ENCODE measurements at regions not wholly inside any gene's neighbourhood (a gene's known extent, or its start where the extent isn't known, plus 50 kb on each side); places are given as distances from the start of the nearest gene placed in this dataset.
"Not testable (repeated sequence)": the region's sequence is repeated elsewhere in the genome, so short reads cannot be mapped to it uniquely, and the experiment has no call there.

GRCh38 chr7:50908628-50909290 is 126.1 kb upstream of the GRB10 start:
- DNase-seq (ENCODE audit: low read depth, low spot score) (no peak), ATAC-seq (no peak)
- in situ Hi-C loops (cut with HindIII; ENCODE audit: low pct_unique_long_range_greater_than_20kb, low sequenced_read_pairs) (no loop called here), intact Hi-C loops (cut with micrococcal nuclease; ENCODE audit: unreplicated experiment) (no loop called here)
- no peak overlapping the region for H3K4me3 ChIP-seq (ENCODE audit: low read depth in 2 of 2, low read length in 2 of 2)
- no peak overlapping the region for H3K27ac ChIP-seq (ENCODE audit: low read length)
- no peak for TF ChIP-seq SIN3A (IDR thresholded peaks at IDR 0.05; ENCODE audit: borderline replicate concordance, insufficient read depth, low read depth, low read length)
- TF ChIP-seq CTCF (IDR thresholded peaks at IDR 0.05) = no peak
- TF ChIP-seq TCF7L2 (IDR thresholded peaks at IDR 0.05; ENCODE audit: low read depth, low read length) = no peak
- no peak for TF ChIP-seq POLR2AphosphoS5 (IDR thresholded peaks at IDR 0.05; ENCODE audit: low read depth, low read length)
- TF ChIP-seq, protein P1, sequence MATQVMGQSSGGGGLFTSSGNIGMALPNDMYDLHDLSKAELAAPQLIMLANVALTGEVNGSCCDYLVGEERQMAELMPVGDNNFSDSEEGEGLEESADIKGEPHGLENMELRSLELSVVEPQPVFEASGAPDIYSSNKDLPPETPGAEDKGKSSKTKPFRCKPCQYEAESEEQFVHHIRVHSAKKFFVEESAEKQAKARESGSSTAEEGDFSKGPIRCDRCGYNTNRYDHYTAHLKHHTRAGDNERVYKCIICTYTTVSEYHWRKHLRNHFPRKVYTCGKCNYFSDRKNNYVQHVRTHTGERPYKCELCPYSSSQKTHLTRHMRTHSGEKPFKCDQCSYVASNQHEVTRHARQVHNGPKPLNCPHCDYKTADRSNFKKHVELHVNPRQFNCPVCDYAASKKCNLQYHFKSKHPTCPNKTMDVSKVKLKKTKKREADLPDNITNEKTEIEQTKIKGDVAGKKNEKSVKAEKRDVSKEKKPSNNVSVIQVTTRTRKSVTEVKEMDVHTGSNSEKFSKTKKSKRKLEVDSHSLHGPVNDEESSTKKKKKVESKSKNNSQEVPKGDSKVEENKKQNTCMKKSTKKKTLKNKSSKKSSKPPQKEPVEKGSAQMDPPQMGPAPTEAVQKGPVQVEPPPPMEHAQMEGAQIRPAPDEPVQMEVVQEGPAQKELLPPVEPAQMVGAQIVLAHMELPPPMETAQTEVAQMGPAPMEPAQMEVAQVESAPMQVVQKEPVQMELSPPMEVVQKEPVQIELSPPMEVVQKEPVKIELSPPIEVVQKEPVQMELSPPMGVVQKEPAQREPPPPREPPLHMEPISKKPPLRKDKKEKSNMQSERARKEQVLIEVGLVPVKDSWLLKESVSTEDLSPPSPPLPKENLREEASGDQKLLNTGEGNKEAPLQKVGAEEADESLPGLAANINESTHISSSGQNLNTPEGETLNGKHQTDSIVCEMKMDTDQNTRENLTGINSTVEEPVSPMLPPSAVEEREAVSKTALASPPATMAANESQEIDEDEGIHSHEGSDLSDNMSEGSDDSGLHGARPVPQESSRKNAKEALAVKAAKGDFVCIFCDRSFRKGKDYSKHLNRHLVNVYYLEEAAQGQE (IDR thresholded peaks at IDR 0.05; ENCODE audit: insufficient read depth in 1 of 2, low read depth in 2 of 2, low read length in 1 of 2) = no peak
- no peaks in the 10 kb centered on the region for H3K36me3 ChIP-seq (ENCODE audit: control insufficient read depth, insufficient read depth, low read length)
- ChIA-PET POLR2A (no interaction called here), CTCF (no interaction called here)
- no peaks in the 10 kb centered on the region for H3K4me1 ChIP-seq (ENCODE audit: control insufficient read depth, insufficient read depth, low read length)
- no TSS peak for BruUV-seq (replicated peaks)
- H3K27me3 ChIP-seq (ENCODE audit: control insufficient read depth, insufficient read depth, low read length) = peaks cover 4% of the 10 kb centered on the region; the same call in 1 of the 2 replicates
- no peaks in the 10 kb centered on the region for H3K9me3 ChIP-seq (ENCODE audit: control insufficient read depth, insufficient read depth, low read depth, low read length)

GRCh38 chr7:50898604-50899477 is 116.1 kb upstream of the GRB10 start:
- BruUV-seq (replicated peaks); H3K36me3 ChIP-seq (ENCODE audit: control insufficient read depth, insufficient read depth, low read length); H3K27ac ChIP-seq (ENCODE audit: low read length); DNase-seq (ENCODE audit: low read depth, low spot score); H3K4me3 ChIP-seq (ENCODE audit: low read depth in 2 of 2, low read length in 2 of 2); in situ Hi-C loops (cut with HindIII; ENCODE audit: low pct_unique_long_range_greater_than_20kb, low sequenced_read_pairs); H3K9me3 ChIP-seq (ENCODE audit: control insufficient read depth, insufficient read depth, low read depth, low read length); CTCF ChIA-PET; ATAC-seq; H3K4me1 ChIP-seq (ENCODE audit: control insufficient read depth, insufficient read depth, low read length); POLR2A ChIA-PET; H3K27me3 ChIP-seq (ENCODE audit: control insufficient read depth, insufficient read depth, low read length); intact Hi-C loops (cut with micrococcal nuclease; ENCODE audit: unreplicated experiment): not testable (repeated sequence)

DNA sequence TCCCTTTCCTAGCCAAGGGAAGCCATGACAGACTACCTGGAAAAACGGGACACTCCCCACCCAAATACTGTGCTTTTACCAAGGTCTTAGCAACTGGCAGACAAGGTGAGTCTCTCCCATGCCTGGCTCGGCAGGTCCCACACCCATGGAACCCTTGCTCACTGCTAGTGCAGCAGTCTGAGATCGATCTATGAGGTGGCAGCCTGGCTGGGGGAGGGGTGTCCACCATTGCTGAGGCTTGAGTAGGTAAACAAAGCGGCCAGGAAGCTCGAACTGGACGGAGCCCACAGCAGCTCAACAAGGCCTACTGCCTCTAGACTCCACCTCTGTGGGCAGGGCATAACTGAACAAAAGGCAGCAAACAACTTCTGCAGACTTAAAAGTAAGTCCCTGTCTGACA is 104.4 kb upstream of the GRB10 start:
- H3K36me3 ChIP-seq (ENCODE audit: control insufficient read depth, insufficient read depth, low read length) = not testable (repeated sequence)

More for the DNA sequence above, 104.4 kb upstream of the GRB10 start:
- H3K27ac ChIP-seq (ENCODE audit: low read length); in situ Hi-C loops (cut with HindIII; ENCODE audit: low pct_unique_long_range_greater_than_20kb, low sequenced_read_pairs); DNase-seq (ENCODE audit: low read depth, low spot score); intact Hi-C loops (cut with micrococcal nuclease; ENCODE audit: unreplicated experiment); H3K4me3 ChIP-seq (ENCODE audit: low read depth in 2 of 2, low read length in 2 of 2); CTCF ChIA-PET; H3K4me1 ChIP-seq (ENCODE audit: control insufficient read depth, insufficient read depth, low read length); H3K27me3 ChIP-seq (ENCODE audit: control insufficient read depth, insufficient read depth, low read length); ATAC-seq; BruUV-seq (replicated peaks); POLR2A ChIA-PET; H3K9me3 ChIP-seq (ENCODE audit: control insufficient read depth, insufficient read depth, low read depth, low read length): not testable (repeated sequence)
